ENCODE measurements at regions not wholly inside any gene's neighbourhood (a gene's known extent, or its start where the extent isn't known, plus 50 kb on each side); places are given as distances from the start of the nearest gene placed in this dataset.
"Not testable (repeated sequence)": the region's sequence is repeated elsewhere in the genome, so short reads cannot be mapped to it uniquely, and the experiment has no call there.

DNA sequence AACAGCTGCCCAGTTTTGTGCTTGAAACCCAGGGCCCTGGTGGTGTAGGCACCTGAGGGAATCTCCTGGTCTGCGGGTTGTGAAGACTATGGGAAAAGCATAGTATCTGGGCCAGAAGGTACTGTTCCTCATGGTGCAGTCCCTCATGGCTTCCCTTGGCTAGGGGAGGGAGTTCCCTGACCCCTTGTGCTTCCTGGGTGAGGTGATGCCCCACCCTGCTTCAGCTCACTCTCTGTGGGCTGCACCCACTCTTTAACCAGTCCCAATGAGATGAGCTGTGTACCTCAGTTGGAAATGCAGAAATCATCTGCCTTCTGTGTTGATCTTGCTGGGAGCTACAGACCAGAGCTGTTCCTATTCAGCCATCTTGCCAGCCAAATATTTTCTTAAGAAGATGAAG lies 75.8 kb downstream of the NFKBIZ start:
- TF ChIP-seq, protein P1, sequence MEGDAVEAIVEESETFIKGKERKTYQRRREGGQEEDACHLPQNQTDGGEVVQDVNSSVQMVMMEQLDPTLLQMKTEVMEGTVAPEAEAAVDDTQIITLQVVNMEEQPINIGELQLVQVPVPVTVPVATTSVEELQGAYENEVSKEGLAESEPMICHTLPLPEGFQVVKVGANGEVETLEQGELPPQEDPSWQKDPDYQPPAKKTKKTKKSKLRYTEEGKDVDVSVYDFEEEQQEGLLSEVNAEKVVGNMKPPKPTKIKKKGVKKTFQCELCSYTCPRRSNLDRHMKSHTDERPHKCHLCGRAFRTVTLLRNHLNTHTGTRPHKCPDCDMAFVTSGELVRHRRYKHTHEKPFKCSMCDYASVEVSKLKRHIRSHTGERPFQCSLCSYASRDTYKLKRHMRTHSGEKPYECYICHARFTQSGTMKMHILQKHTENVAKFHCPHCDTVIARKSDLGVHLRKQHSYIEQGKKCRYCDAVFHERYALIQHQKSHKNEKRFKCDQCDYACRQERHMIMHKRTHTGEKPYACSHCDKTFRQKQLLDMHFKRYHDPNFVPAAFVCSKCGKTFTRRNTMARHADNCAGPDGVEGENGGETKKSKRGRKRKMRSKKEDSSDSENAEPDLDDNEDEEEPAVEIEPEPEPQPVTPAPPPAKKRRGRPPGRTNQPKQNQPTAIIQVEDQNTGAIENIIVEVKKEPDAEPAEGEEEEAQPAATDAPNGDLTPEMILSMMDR (IDR thresholded peaks at IDR 0.05), result not testable (repeated sequence)
- not testable (repeated sequence) for TF ChIP-seq ZFX (IDR thresholded peaks at IDR 0.05; ENCODE audit: borderline replicate concordance)
